ENCODE measurements at regions not wholly inside any gene's neighbourhood (a gene's known extent, or its start where the extent isn't known, plus 50 kb on each side); places are given as distances from the start of the nearest gene placed in this dataset.

DNA sequence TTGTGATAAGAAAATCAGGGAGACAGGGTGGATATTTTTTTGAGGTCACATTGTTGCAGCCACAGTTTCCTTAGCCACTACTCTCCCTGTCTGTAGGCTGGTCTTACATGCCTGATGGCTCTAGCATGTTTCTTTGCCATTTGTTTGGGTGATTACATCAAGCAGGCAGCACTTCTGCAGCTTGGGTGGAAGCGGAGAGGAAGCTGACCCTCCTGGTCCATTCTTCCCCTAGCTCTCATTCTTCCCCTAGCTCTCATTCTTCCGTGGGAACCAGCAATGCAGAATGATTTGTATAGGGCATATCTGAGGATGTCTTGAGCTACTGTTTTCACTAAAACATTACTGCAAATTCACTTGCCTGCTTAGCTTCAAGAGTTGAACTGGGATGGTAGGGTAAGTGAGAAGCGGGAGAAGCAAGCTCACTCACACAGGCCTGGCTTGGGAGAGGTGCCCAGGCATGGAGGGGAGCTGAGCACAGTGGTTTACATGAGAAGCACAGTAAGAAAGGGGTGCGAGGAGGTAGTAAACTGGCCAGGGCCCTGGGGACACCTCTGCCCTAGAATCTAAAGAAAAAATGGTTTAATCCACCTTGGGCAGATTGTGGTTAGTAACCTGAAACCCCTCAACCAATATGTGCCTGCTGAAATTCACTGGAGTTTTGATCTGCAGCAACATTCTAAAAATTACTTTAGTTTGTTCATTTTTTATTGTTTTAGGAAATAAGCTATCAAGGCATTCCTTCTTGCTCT lies 538.9 kb downstream of the RFC3 start:
- TF ChIP-seq, protein P1, sequence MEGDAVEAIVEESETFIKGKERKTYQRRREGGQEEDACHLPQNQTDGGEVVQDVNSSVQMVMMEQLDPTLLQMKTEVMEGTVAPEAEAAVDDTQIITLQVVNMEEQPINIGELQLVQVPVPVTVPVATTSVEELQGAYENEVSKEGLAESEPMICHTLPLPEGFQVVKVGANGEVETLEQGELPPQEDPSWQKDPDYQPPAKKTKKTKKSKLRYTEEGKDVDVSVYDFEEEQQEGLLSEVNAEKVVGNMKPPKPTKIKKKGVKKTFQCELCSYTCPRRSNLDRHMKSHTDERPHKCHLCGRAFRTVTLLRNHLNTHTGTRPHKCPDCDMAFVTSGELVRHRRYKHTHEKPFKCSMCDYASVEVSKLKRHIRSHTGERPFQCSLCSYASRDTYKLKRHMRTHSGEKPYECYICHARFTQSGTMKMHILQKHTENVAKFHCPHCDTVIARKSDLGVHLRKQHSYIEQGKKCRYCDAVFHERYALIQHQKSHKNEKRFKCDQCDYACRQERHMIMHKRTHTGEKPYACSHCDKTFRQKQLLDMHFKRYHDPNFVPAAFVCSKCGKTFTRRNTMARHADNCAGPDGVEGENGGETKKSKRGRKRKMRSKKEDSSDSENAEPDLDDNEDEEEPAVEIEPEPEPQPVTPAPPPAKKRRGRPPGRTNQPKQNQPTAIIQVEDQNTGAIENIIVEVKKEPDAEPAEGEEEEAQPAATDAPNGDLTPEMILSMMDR (IDR thresholded peaks at IDR 0.05; ENCODE audit: low read depth, low read length): no peak
- TF ChIP-seq POLR2A (IDR thresholded peaks at IDR 0.05; ENCODE audit: extremely low read depth, insufficient read length): no peak
- TF ChIP-seq, protein P2, sequence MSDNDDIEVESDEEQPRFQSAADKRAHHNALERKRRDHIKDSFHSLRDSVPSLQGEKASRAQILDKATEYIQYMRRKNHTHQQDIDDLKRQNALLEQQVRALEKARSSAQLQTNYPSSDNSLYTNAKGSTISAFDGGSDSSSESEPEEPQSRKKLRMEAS (IDR thresholded peaks at IDR 0.05; ENCODE audit: low read depth, low read length): no peak
- no peak for TF ChIP-seq MYC (IDR thresholded peaks at IDR 0.05; ENCODE audit: low read depth, low read length)
